ENCODE measurements at regions not wholly inside any gene's neighbourhood (a gene's known extent, or its start where the extent isn't known, plus 50 kb on each side); places are given as distances from the start of the nearest gene placed in this dataset.
"Not testable (repeated sequence)": the region's sequence is repeated elsewhere in the genome, so short reads cannot be mapped to it uniquely, and the experiment has no call there.

DNA sequence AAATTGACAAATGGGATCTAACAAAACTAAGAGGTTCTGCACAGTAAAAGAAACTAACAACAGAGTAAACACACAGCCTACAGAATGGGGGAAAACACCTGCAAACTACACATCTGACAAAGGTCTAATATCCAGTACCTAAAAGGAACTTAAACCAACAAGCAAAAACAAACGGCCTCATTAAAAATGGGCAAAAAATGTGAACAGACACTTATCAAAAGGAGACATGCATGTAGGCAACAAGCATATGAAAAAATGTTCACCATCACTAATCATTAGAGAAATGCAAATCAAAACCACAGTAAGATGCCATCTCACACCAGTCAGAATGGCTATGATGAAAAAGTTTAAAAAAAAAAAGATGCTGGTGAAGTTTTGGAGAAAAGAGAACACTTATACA, 197.4 kb downstream of the KBTBD2 start:
- no peaks in the 10 kb centered on the region for H3K27me3 ChIP-seq
- no peak overlapping the region for H3K27ac ChIP-seq
- no peak for DNase-seq
- intact Hi-C loops (cut with DNase I) = no loop called here
- no peaks in the 10 kb centered on the region for H3K4me1 ChIP-seq (ENCODE audit: insufficient read depth)
- 90 to 100% (median 98%) methylated on average over 1 of the region's 1 CpG for WGBS, 3 donors
- H3K4me3 ChIP-seq = no peak overlapping the region
- H3K36me3 ChIP-seq = no peaks in the 10 kb centered on the region
- TF ChIP-seq EP300 (IDR thresholded peaks at IDR 0.05) (no peak), POLR2A (IDR thresholded peaks at IDR 0.05) (no peak)
- TF ChIP-seq, protein P1, sequence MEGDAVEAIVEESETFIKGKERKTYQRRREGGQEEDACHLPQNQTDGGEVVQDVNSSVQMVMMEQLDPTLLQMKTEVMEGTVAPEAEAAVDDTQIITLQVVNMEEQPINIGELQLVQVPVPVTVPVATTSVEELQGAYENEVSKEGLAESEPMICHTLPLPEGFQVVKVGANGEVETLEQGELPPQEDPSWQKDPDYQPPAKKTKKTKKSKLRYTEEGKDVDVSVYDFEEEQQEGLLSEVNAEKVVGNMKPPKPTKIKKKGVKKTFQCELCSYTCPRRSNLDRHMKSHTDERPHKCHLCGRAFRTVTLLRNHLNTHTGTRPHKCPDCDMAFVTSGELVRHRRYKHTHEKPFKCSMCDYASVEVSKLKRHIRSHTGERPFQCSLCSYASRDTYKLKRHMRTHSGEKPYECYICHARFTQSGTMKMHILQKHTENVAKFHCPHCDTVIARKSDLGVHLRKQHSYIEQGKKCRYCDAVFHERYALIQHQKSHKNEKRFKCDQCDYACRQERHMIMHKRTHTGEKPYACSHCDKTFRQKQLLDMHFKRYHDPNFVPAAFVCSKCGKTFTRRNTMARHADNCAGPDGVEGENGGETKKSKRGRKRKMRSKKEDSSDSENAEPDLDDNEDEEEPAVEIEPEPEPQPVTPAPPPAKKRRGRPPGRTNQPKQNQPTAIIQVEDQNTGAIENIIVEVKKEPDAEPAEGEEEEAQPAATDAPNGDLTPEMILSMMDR (IDR thresholded peaks at IDR 0.05) = no peak
- H3K9me3 ChIP-seq = no peaks in the 10 kb centered on the region

DNA sequence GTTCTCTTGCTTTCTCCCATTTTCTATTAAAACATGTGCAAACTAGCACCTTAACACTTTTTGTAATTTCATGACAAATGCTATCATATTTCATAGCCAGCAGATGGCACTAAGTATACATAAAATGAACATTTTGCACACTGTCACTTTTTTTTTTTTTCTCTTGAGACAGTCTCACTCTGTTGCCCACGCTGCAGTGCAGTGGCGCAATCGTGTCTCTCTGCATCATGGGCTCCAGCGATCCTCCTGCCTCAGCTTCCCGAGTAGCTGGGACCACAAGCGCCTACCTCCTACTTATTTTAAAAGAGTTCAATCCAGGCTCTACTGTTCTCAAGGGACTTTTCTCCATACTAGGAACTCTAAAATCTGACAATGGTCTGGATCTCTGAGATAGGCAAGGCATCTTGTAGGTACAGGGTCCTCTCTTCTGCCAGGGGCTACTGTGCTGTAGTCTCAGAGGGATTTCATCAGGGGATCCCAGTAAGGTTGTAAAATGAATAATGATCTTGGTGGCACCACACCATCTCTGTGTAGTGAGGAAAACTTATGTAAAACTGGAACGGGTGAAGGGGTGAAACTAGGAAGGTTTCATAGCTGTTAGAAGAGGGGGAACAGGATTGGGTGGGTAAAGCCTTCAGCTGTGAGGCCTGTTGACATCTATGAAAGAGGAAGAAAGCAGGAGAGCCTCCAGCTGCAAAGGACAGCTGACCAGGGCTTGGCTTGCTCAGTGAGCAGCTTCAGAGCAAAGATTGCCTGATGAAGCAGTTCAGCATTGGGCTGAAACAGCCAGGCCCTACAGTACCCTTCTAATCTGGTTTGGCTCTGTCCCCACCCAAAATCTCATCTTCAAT, 196.9 kb downstream of the AVL9 start:
- H3K4me3 ChIP-seq; intact Hi-C loops (cut with DNase I); H3K9me3 ChIP-seq; H3K27ac ChIP-seq; H3K27me3 ChIP-seq; H3K4me1 ChIP-seq (ENCODE audit: insufficient read depth); H3K36me3 ChIP-seq; DNase-seq: not testable (repeated sequence)
- WGBS, 3 donors = 25 to 33% (median 32%) methylated on average over 7 of the region's 7 CpGs

DNA sequence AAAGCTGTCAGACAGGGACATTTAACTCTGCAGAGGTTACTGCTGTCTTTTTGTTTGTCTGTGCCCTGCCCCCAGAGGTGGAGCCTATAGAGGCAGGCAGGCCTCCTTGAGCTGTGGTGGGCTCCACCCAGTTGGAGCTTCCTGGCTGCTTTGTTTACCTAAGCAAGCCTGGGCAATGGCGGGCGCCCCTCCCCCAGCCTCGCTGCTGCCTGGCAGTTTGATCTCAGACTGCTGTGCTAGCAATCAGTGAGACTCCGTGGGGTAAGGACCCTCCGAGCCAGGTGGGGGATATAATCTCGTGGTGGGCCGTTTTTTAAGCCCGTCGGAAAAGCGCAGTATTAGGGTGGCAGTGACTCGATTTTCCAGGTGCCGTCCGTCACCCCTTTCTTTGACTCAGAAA, 192.8 kb downstream of the AVL9 start:
- H3K9me3 ChIP-seq; H3K4me3 ChIP-seq; DNase-seq; H3K27me3 ChIP-seq; intact Hi-C loops (cut with DNase I); H3K4me1 ChIP-seq (ENCODE audit: insufficient read depth); H3K27ac ChIP-seq; H3K36me3 ChIP-seq: not testable (repeated sequence)
- 93 to 100% (median 97%) methylated on average over 13 of the region's 13 CpGs for WGBS, 3 donors

DNA sequence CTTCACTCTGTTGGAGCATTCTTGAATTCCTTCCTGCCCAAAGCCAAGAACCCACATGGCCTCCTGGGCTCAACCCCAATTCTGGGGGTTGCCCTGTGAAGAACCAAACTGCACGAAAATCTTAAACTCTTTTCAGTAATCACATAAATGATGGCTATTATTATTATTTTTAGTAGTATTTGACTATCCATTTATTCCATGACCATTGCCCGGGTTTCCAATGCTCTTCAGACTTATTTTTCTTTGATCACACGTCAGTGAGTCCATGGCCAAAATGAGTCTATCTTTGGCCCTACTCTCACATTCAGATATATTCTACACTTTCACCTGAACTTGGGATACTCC, 185.9 kb downstream of the AVL9 start:
- DNase-seq = no peak
- intact Hi-C loops (cut with DNase I) = no loop called here

DNA sequence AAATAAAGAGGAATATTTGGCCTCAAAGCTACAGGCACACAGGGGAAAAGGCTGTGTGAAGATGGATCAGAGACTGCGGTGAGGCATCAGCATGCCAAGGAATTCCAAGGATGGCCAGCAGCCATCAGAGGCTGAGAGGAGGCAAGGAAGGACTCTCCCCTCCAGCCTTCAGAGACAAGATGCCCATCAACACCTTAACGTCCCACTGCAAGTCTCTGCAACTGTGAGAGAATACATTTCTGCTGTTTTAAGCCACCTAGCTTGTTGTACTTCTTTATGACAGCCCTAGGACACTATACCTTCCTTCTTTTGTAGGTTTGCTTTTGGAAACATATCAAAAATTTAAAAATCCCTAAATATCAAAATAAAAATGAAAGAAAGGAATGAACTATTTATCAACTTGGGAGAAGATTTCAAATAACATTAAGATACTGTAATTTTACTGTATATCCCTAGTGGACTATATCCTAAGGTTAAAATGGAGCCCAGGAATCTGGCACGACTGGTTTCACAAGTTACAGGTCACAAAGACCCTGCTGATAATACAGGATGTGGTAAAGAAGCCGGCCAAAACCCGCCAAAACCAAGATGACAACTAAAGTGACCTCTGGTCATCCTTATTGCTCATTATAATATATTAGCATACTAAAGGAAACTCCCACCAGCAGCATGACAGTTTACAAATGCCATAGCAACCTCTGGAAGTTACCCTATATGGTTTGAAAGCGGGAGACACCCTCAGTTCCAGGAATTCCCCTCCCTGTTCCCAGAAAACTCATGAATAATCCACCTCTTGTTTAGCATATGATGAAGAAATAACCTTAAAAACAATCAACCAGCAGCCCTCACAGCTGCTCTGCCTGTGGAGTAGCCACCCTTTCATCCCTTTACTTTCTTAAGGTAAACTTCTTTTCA, 185.2 kb downstream of the AVL9 start:
- H3K36me3 ChIP-seq = no peaks in the 10 kb centered on the region
- H3K27me3 ChIP-seq = no peaks in the 10 kb centered on the region
- WGBS, 3 donors = 38 to 50% (median 42%) methylated on average over 6 of the region's 6 CpGs
- TF ChIP-seq POLR2A (IDR thresholded peaks at IDR 0.05) (no peak), EP300 (IDR thresholded peaks at IDR 0.05) (no peak)
- TF ChIP-seq, protein P1 (IDR thresholded peaks at IDR 0.05) = no peak
- H3K4me1 ChIP-seq (ENCODE audit: insufficient read depth) = no peaks in the 10 kb centered on the region
- H3K9me3 ChIP-seq = no peaks in the 10 kb centered on the region
- no peak overlapping the region for H3K27ac ChIP-seq
- intact Hi-C loops (cut with DNase I) = no loop called here
- no peak overlapping the region for H3K4me3 ChIP-seq
- no peak for DNase-seq

More for the DNA sequence above, 185.9 kb downstream of the AVL9 start:
- no peaks in the 10 kb centered on the region for H3K36me3 ChIP-seq
- H3K27me3 ChIP-seq = no peaks in the 10 kb centered on the region
- H3K27ac ChIP-seq = no peak overlapping the region
- H3K4me3 ChIP-seq = no peak overlapping the region
- WGBS, 3 donors = 46 to 71% (median 63%) methylated on average over 3 of the region's 3 CpGs
- TF ChIP-seq EP300 (IDR thresholded peaks at IDR 0.05) = no peak
- no peak for TF ChIP-seq POLR2A (IDR thresholded peaks at IDR 0.05)
- TF ChIP-seq, protein P1 (IDR thresholded peaks at IDR 0.05) = no peak
- H3K9me3 ChIP-seq = no peaks in the 10 kb centered on the region
- no peaks in the 10 kb centered on the region for H3K4me1 ChIP-seq (ENCODE audit: insufficient read depth)
